ENCODE measurements at regions not wholly inside any gene's neighbourhood (a gene's known extent, or its start where the extent isn't known, plus 50 kb on each side); places are given as distances from the start of the nearest gene placed in this dataset.

GRCh38 chr17:62126292-62126691, 61.2 kb upstream of the MED13 start:
- no peak for TF ChIP-seq CBX2 (IDR thresholded peaks at IDR 0.05; ENCODE audit: low read depth, low read length)
- no peak for TF ChIP-seq CBX2 (CRISPR knock-in tag; IDR thresholded peaks at IDR 0.05; ENCODE audit: low read depth)
- no peak for TF ChIP-seq CTCF (CRISPR knock-in tag; IDR thresholded peaks at IDR 0.05)
- no peak for TF ChIP-seq MAX (IDR thresholded peaks at IDR 0.05)
- TF ChIP-seq MAFF (IDR thresholded peaks at IDR 0.05; ENCODE audit: low read depth, low read length), result no peak
- no peak for TF ChIP-seq FOXP4 (CRISPR knock-in tag; IDR thresholded peaks at IDR 0.05)
- no peak for TF ChIP-seq TFE3 (CRISPR knock-in tag; IDR thresholded peaks at IDR 0.05)
- no peak for TF ChIP-seq FOXK1 (CRISPR knock-in tag; IDR thresholded peaks at IDR 0.05; ENCODE audit: borderline replicate concordance, low read depth)

All from HepG2 (cell line).